GM12801 (cell line): ENCODE measurements at regions not wholly inside any gene's neighbourhood (a gene's known extent, or its start where the extent isn't known, plus 50 kb on each side); places are given as distances from the start of the nearest gene placed in this dataset.

Source experiments
- TF ChIP-seq, protein P1 (sequence below): IDR thresholded peaks from one replicate; pipeline ENCODE4 v1.5.1; 2011; ENCODE audit warnings: control low read depth; ENCODE audit not compliant: insufficient read length; ENCODE audit errors: extremely low read depth

DNA sequence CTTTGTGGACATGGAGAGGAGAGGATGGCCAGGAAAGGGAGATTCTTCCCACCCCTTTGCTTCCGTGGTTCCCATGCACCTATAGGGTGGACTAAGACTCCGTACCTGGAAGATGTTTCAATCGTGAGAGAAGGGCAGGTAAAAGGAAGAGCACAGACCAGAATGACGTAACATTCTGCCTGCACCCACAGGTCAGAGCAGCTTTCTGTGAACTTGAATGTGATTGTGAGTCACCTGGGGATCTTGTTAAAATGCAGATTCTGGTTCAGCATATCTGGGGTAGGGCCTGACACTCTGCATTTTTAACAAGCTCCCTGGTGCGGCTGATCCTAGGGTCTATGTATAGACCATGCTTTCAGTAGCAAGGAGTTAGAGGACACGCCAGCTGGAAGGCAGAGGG, 164.1 kb upstream of the SGK1 start:
- TF ChIP-seq, protein P1, sequence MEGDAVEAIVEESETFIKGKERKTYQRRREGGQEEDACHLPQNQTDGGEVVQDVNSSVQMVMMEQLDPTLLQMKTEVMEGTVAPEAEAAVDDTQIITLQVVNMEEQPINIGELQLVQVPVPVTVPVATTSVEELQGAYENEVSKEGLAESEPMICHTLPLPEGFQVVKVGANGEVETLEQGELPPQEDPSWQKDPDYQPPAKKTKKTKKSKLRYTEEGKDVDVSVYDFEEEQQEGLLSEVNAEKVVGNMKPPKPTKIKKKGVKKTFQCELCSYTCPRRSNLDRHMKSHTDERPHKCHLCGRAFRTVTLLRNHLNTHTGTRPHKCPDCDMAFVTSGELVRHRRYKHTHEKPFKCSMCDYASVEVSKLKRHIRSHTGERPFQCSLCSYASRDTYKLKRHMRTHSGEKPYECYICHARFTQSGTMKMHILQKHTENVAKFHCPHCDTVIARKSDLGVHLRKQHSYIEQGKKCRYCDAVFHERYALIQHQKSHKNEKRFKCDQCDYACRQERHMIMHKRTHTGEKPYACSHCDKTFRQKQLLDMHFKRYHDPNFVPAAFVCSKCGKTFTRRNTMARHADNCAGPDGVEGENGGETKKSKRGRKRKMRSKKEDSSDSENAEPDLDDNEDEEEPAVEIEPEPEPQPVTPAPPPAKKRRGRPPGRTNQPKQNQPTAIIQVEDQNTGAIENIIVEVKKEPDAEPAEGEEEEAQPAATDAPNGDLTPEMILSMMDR = no peak

DNA sequence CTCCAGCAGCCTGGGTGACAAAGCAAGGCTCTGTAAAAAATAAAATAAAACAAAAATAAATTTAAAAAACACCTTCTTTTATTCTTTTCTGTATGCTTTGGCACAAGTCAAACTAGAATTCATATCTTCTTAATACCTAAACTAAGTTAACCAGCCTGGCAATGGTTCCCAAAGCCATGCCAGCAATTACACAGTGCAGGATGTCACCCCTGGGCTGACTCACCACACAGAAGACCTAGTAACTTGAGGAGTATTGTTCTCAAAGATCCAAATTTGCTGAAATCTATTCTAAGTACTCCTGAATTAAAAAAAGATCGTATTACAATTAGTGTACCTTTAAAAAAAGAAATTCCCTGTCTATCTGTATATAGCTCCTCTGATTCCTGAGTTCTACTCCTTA, 162.7 kb upstream of the SGK1 start:
- TF ChIP-seq, protein P1 = no peak

DNA sequence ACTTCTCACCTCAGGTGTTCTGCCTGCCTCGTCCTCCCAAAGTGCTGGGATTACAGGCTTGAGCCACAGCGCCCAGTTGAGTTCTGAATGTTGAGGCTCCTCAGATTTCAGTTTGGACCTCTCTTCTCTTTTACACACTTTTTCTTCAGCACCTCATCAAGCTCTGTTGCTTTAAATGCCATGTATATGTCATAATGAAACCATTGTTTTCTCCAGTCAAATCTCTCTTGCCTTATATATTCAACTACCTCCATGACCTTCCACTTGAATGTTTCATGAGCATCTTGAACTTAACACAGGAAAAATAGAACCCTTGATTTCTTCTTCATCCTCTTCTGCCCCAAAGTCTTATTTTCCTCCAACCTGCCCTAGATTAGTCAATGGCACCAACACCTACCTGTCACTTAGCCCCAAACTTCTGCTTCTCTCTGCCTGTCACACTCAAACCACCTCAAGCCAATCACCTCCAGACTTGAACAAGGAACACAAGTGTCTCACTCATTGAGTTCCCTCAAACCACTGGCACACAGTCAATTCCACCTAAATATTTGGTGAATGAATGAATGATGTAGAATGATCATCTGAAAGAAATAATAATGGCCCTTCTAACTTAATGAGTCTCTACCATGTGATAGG, 161.0 kb upstream of the SGK1 start:
- TF ChIP-seq, protein P1 = no peak

DNA sequence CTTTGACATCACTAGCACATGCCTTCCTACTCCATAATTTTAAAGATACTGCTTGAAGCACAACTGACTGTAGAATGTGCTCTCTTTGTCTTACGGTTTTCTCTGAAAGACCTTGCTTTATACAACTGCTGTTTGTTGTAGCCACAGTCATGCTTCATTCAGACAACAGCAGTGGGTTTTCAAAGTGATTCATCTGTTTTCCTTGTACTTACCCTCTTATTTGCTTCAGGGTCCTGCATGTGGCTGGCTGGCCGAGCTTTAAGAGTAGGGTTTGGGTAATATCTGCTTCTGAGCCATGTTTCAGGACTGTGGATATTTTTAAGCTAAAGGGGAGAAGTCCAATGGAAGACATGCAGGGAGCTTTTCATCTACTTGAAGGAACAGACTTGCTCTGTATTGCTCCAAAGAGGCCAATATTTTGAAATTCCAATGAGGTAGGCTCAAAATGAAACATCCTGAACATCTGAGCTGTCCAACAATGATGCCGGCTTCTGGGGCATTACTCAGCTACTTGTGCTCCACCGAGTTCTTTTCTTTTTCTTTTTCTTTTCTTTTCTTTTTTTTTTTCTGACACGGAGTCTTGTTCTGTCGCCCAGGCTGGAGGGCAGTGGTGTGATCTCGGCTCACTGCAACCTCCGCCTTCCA, 160.2 kb upstream of the SGK1 start:
- TF ChIP-seq, protein P1 = no peak

DNA sequence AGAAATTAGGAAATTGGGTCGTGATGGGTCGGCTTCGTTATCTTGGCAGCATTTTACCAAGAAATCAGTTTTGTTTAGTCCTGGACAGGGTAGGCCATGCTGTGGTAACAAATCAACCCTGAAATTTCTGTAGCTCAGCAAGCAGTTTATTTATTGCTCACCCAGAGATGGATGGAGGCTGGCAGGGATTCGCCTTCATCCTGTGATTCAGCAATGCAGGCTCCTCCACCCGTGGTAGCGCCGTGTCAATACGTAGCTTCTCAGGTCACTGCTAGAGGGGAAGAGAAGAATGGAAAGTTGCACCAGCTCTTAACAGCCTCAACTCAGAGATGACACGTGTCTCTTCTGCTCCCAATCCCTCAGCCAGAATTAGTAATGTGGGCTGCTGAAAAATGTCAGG, 157.0 kb upstream of the SGK1 start:
- TF ChIP-seq, protein P1 = no peak

DNA sequence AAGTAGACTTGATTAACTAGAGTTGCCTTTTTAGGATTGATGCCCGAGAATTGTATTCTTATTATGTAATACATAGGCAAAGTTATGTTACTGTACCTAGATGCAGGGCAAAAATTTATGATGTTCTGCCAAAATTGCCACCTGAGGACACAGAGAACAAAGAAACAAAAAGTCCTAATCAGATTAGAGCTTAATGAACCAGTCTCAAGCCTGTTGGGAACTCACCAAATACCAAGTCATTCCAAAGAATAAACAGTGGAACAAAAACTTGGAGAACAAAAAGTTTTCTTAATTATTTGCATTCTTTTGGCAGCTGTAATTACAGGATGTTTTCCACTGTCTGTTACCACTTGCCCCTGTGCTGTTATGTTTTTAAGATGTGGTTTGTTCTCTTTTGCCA, 154.7 kb upstream of the SGK1 start:
- TF ChIP-seq, protein P1 = no peak

DNA sequence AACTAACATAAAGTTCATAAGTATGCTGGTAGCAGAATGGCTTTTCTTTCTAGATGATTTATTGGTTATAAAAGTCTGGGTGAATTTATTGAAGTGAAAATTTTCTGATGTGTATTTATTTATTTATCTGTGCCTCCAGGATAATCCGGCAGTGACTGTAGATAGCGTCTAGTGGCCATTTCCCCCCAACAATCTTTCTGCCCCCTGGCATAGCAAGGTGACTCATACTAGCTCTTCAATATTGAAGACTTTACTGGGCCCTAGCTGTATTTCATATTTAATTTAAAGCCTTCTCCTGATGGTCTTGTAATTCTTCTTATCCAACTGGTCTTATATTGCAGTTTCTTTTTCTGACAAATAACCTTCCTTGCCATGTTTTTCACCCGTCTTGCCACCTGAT, 154.1 kb upstream of the SGK1 start:
- TF ChIP-seq, protein P1 = no peak
